OCI-LY1 (cell line): ENCODE measurements at regions not wholly inside any gene's neighbourhood (a gene's known extent, or its start where the extent isn't known, plus 50 kb on each side); places are given as distances from the start of the nearest gene placed in this dataset.

ENCODE experiments used
- H2AFZ ChIP-seq: fragments of 200-600 bp; sonication (generic), shearing (Covaris generic); 2 replicates; pipeline ENCODE4 v1.6.0; 2014; ENCODE audit warnings: antibody characterized with exemption, mild to moderate bottlenecking, low read length
- H3F3A ChIP-seq: fragments of 200-600 bp; sonication (generic), shearing (Covaris generic); 2 replicates; pipeline ENCODE4 v1.6.0; 2014; ENCODE audit warnings: mild to moderate bottlenecking, antibody characterized with exemption, low read length, moderate library complexity; ENCODE audit not compliant: insufficient read depth
- H3K27ac ChIP-seq: fragments of 200-600 bp; sonication (generic); 2 replicates; pipeline ENCODE4 v1.5.1; 2014; ENCODE audit warnings: low read length, mixed run types, mild to moderate bottlenecking, low read depth; ENCODE audit not compliant: poor library complexity, severe bottlenecking
- H3K27me3 ChIP-seq: fragments of 200-600 bp; sonication (generic); 2 replicates; pipeline ENCODE4 v1.6.0; 2014; ENCODE audit warnings: antibody characterized with exemption, mild to moderate bottlenecking, low read length, moderate library complexity; ENCODE audit not compliant: insufficient read depth
- H3K36me3 ChIP-seq: fragments of 200-600 bp; sonication (generic); 2 replicates; pipeline ENCODE4 v1.6.1; 2014; ENCODE audit warnings: mild to moderate bottlenecking, antibody characterized with exemption, low read length, moderate library complexity, mixed read lengths; ENCODE audit not compliant: insufficient read depth
- H3K4me1 ChIP-seq: fragments of 200-600 bp; sonication (generic); 2 replicates; pipeline ENCODE4 v1.5.1; 2014; ENCODE audit warnings: mild to moderate bottlenecking, low read length, moderate library complexity; ENCODE audit not compliant: insufficient read depth, severe bottlenecking
- H3K4me2 ChIP-seq: fragments of 200-600 bp; sonication (generic), shearing (Covaris generic); 2 replicates; pipeline ENCODE4 v1.6.1; 2014; ENCODE audit warnings: low read length
- H3K4me3 ChIP-seq: fragments of 200-600 bp; sonication (generic); 2 replicates; pipeline ENCODE4 v1.5.1; 2014; ENCODE audit warnings: low read length, low read depth, mild to moderate bottlenecking, mixed read lengths; ENCODE audit not compliant: poor library complexity, severe bottlenecking
- H3K79me2 ChIP-seq: fragments of 200-600 bp; shearing (Covaris generic); 2 replicates; pipeline ENCODE4 v1.6.1; 2016; ENCODE audit warnings: mixed run types, low read length, mixed read lengths; ENCODE audit not compliant: insufficient read depth
- H3K9ac ChIP-seq: fragments of 200-600 bp; sonication (generic), shearing (Covaris generic); 2 replicates; pipeline ENCODE4 v1.6.1; 2014; ENCODE audit warnings: mild to moderate bottlenecking, low read length, mixed read lengths
- H3K9me2 ChIP-seq: fragments of 200-600 bp; sonication (generic), shearing (Covaris generic); 2 replicates; pipeline ENCODE4 v1.6.1; 2014; ENCODE audit warnings: low read depth, mild to moderate bottlenecking, low read length, mixed read lengths
- H3K9me3 ChIP-seq: fragments of 200-600 bp; shearing (Covaris generic); 2 replicates; pipeline ENCODE4 v1.6.1; 2014; ENCODE audit warnings: low read length, mixed read lengths
- H4K20me1 ChIP-seq: fragments of 200-600 bp; sonication (generic), shearing (Covaris generic); 2 replicates; pipeline ENCODE4 v1.6.0; 2016; ENCODE audit warnings: mild to moderate bottlenecking, low read length; ENCODE audit not compliant: insufficient read depth
- CTCF ChIP-seq: fragments of 200-600 bp; sonication (generic), shearing (Covaris generic); IDR thresholded peaks from 2 replicates; pipeline ENCODE4 v1.5.1; 2017; ENCODE audit warnings: mild to moderate bottlenecking, antibody characterized with exemption, low read length, moderate library complexity, mixed read lengths
- EZH2 ChIP-seq: fragments of 200-600 bp; sonication (generic), shearing (Covaris generic); IDR thresholded peaks from 2 replicates; pipeline ENCODE4 v1.8.0; 2017; ENCODE audit warnings: borderline replicate concordance, mixed run types, mild to moderate bottlenecking, antibody characterized with exemption, low read length, moderate library complexity, mixed read lengths

GRCh38 chr3:115218859-115219258 lies 71.8 kb upstream of the ZBTB20 start:
- Histone ChIP-seq H3K4me2 (no peak overlapping the region), H3K36me3 (no peaks in the 10 kb centered on the region), H3K9ac (no peak overlapping the region), H3F3A (no peaks in the 10 kb centered on the region), H3K4me3 (no peak overlapping the region), H4K20me1 (no peaks in the 10 kb centered on the region), H3K79me2 (no peaks in the 10 kb centered on the region), H3K9me2 (no peaks in the 10 kb centered on the region), H2AFZ (no peak overlapping the region), H3K27ac (no peak overlapping the region), H3K27me3 (no peaks in the 10 kb centered on the region), H3K4me1 (no peaks in the 10 kb centered on the region), H3K9me3 (no peaks in the 10 kb centered on the region)
- TF ChIP-seq EZH2, result no peak
- TF ChIP-seq CTCF, result no peak

GRCh38 chr3:115224687-115225086 lies 77.6 kb upstream of the ZBTB20 start:
- H4K20me1 ChIP-seq, result no peaks in the 10 kb centered on the region
- no peaks in the 10 kb centered on the region for H3K9me3 ChIP-seq
- TF ChIP-seq CTCF, result no peak
- TF ChIP-seq EZH2, result no peak
- H2AFZ ChIP-seq, result no peak overlapping the region
- H3K4me1 ChIP-seq, result no peaks in the 10 kb centered on the region
- H3K27me3 ChIP-seq, result no peaks in the 10 kb centered on the region
- no peaks in the 10 kb centered on the region for H3K36me3 ChIP-seq
- H3K9ac ChIP-seq, result no peak overlapping the region
- no peak overlapping the region for H3K4me2 ChIP-seq
- H3K79me2 ChIP-seq, result no peaks in the 10 kb centered on the region
- H3K9me2 ChIP-seq, result no peaks in the 10 kb centered on the region
- H3K4me3 ChIP-seq, result no peak overlapping the region
- H3K27ac ChIP-seq, result no peak overlapping the region
- no peaks in the 10 kb centered on the region for H3F3A ChIP-seq

- TF ChIP-seq CTCF (no peak), EZH2 (no peak)
Observed at GRCh38 chr3:115226844-115227445, 79.9 kb upstream of the ZBTB20 start.

More at GRCh38 chr3:115226844-115227445, 79.9 kb upstream of the ZBTB20 start:
- no peaks in the 10 kb centered on the region for H4K20me1 ChIP-seq
- no peaks in the 10 kb centered on the region for H3K9me2 ChIP-seq
- no peak overlapping the region for H2AFZ ChIP-seq
- no peak overlapping the region for H3K9ac ChIP-seq
- no peak overlapping the region for H3K27ac ChIP-seq
- no peaks in the 10 kb centered on the region for H3K36me3 ChIP-seq
- no peaks in the 10 kb centered on the region for H3K4me1 ChIP-seq
- no peak overlapping the region for H3K4me3 ChIP-seq
- H3F3A ChIP-seq, result no peaks in the 10 kb centered on the region
- no peaks in the 10 kb centered on the region for H3K79me2 ChIP-seq
- H3K4me2 ChIP-seq, result no peak overlapping the region
- no peaks in the 10 kb centered on the region for H3K27me3 ChIP-seq
- no peaks in the 10 kb centered on the region for H3K9me3 ChIP-seq
